Panc1 (cell line): ENCODE measurements at regions not wholly inside any gene's neighbourhood (a gene's known extent, or its start where the extent isn't known, plus 50 kb on each side); places are given as distances from the start of the nearest gene placed in this dataset.

ENCODE experiments used
- ATAC-seq: fragments of 200-7000 bp; cut with Tn5 transposase; 2 replicates; pipeline ENCODE4 v1.9.1; 2020; ENCODE audit warnings: mild to moderate bottlenecking, moderate library complexity
- BruUV-seq: library from RNA; stranded (reverse); fragments of 400-500 nt; replicated peaks from 2 replicates; lab custom pipeline; 2021; lab: Mats Ljungman, UMichigan
- CTCF ChIA-PET: fragments of 300-600 bp; sonication (Branson Sonifier 250); formaldehyde crosslinking; loops from one replicate; lab custom pipeline; 2022; ENCODE audit warnings: antibody characterized with exemption; lab: Charles Lee
- POLR2A ChIA-PET: fragments of 300-600 bp; sonication (Branson Sonifier 250); formaldehyde crosslinking; loops from one replicate; lab custom pipeline; 2022; ENCODE audit warnings: antibody characterized with exemption; lab: Charles Lee
- DNase-seq: peaks from one replicate; pipeline ENCODE4 v3.0.0-alpha.2; 2010; ENCODE audit warnings: low read depth, low spot score
- H3K27ac ChIP-seq: 2 replicates; pipeline ENCODE4 v1.5.1; 2011; ENCODE audit warnings: mild to moderate bottlenecking, low read length, inconsistent platforms
- H3K27me3 ChIP-seq: fragments of 200-500 bp; sonication (Bioruptor generic); 2 replicates; pipeline ENCODE4 v1.6.0; 2014; ENCODE audit warnings: low read length, inconsistent platforms; ENCODE audit not compliant: control insufficient read depth, insufficient read depth
- H3K36me3 ChIP-seq: fragments of 200-500 bp; sonication (Bioruptor generic); 2 replicates; pipeline ENCODE4 v1.5.1; 2014; ENCODE audit warnings: inconsistent platforms, mild to moderate bottlenecking, low read length, moderate library complexity; ENCODE audit not compliant: control insufficient read depth, insufficient read depth
- H3K4me1 ChIP-seq: 2 replicates; pipeline ENCODE4 v1.5.1; 2011; ENCODE audit warnings: inconsistent platforms, mild to moderate bottlenecking, low read length, moderate library complexity; ENCODE audit not compliant: control insufficient read depth, insufficient read depth
- H3K4me3 ChIP-seq, 2 experiments: 2 replicates each; pipeline ENCODE4 v1.5.1; 2011 to 2012; ENCODE audit warnings: low read depth in 2 of 2, low read length in 2 of 2, mild to moderate bottlenecking in 2 of 2, inconsistent platforms in 1 of 2, moderate library complexity in 1 of 2
- H3K9me3 ChIP-seq: fragments of 200-500 bp; sonication (Bioruptor generic); 2 replicates; pipeline ENCODE4 v1.5.1; 2014; ENCODE audit warnings: low read depth, mild to moderate bottlenecking, inconsistent platforms, low read length, moderate library complexity; ENCODE audit not compliant: control insufficient read depth, insufficient read depth
- POLR2AphosphoS5 ChIP-seq: IDR thresholded peaks from 2 replicates; pipeline ENCODE4 v1.6.1; 2012; ENCODE audit warnings: mild to moderate bottlenecking, low read depth, low read length, moderate library complexity
- SIN3A ChIP-seq: IDR thresholded peaks from 2 replicates; pipeline ENCODE4 v1.6.1; 2012; ENCODE audit warnings: low read depth, mild to moderate bottlenecking, low read length, moderate library complexity, borderline replicate concordance; ENCODE audit not compliant: insufficient read depth
- TCF7L2 ChIP-seq: IDR thresholded peaks from 2 replicates; pipeline ENCODE4 v1.6.1; 2011; ENCODE audit warnings: mild to moderate bottlenecking, low read depth, low read length, inconsistent platforms
- in situ Hi-C: cut with HindIII; loops from 2 replicates; pipeline ENCODE4 v1.10.0; 2016; ENCODE audit warnings: low sequenced_read_pairs, low pct_unique_long_range_greater_than_20kb
- intact Hi-C: fragments of 100-400 bp; cut with micrococcal nuclease; formaldehyde crosslinking; loops from one replicate; pipeline ENCODE4 v1.10.0; 2022; ENCODE audit not compliant: unreplicated experiment
- TF ChIP-seq, protein P1 (sequence below): fragments of 450-650 bp; IDR thresholded peaks from 2 replicates; pipeline ENCODE4 v1.5.1; 2017; ENCODE audit warnings: mild to moderate bottlenecking
- TF ChIP-seq, protein P2 (sequence below), 2 experiments: IDR thresholded peaks; 2 replicates each; pipeline ENCODE4 v1.6.1; 2011 to 2012; ENCODE audit warnings: low read depth in 2 of 2, control low read depth in 1 of 2, low read length in 1 of 2, mild to moderate bottlenecking in 1 of 2, moderate library complexity in 1 of 2; ENCODE audit not compliant: insufficient read depth in 1 of 2

- intact Hi-C loops (no loop called here), in situ Hi-C loops (no loop called here)
- H3K27ac ChIP-seq, result no peak overlapping the region
- H3K27me3 ChIP-seq, result no peaks in the 10 kb centered on the region
- DNase-seq, result no peak
- POLR2A ChIA-PET, result no interaction called here
- no peak for ATAC-seq
- CTCF ChIA-PET, result no interaction called here
- no peaks in the 10 kb centered on the region for H3K9me3 ChIP-seq
- no peak for TF ChIP-seq POLR2AphosphoS5
- no peak for TF ChIP-seq SIN3A
- TF ChIP-seq, protein P1, sequence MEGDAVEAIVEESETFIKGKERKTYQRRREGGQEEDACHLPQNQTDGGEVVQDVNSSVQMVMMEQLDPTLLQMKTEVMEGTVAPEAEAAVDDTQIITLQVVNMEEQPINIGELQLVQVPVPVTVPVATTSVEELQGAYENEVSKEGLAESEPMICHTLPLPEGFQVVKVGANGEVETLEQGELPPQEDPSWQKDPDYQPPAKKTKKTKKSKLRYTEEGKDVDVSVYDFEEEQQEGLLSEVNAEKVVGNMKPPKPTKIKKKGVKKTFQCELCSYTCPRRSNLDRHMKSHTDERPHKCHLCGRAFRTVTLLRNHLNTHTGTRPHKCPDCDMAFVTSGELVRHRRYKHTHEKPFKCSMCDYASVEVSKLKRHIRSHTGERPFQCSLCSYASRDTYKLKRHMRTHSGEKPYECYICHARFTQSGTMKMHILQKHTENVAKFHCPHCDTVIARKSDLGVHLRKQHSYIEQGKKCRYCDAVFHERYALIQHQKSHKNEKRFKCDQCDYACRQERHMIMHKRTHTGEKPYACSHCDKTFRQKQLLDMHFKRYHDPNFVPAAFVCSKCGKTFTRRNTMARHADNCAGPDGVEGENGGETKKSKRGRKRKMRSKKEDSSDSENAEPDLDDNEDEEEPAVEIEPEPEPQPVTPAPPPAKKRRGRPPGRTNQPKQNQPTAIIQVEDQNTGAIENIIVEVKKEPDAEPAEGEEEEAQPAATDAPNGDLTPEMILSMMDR, result no peak
- H3K4me3 ChIP-seq, result no peak overlapping the region
- no peaks in the 10 kb centered on the region for H3K4me1 ChIP-seq
- no TSS peak for BruUV-seq
- no peaks in the 10 kb centered on the region for H3K36me3 ChIP-seq
Measured at GRCh38 chr5:17014686-17015085, 78.6 kb upstream of the MYO10 start.

DNA sequence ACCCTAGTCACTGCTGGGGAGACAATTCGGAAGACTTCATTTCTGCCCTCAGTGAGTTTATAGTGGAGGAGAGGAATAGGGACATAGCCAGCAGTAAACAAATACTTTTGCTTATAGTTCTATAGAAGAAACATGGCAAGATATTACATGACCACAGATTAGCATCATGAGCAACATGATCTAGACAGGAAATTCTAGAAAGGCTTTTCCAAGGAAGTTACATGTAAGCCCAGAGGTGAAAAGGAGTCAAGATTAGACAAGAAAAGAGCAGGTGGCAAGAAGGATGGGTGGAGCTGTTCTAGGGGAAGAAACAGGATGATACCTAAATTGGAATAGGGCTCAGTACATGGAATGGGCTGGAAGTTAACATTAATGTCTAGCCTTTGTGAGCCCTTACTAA is 82.8 kb upstream of the MYO10 start:
- intact Hi-C loops, result no loop called here
- Histone ChIP-seq H3K27ac (no peak overlapping the region), H3K27me3 (no peaks in the 10 kb centered on the region), H3K36me3 (no peaks in the 10 kb centered on the region), H3K4me1 (peaks cover 13% of the 10 kb centered on the region; the same call in 1 of the 2 replicates), H3K9me3 (no peaks in the 10 kb centered on the region), H3K4me3 (no peak overlapping the region)
- no TSS peak for BruUV-seq
- POLR2A ChIA-PET, result no interaction called here
- CTCF ChIA-PET, result interaction anchor here (0.6 kb wide), 1 partner anchor 186 kb away, joined by 3 read pairs; no protein-coding TSS in a partner anchor
- no peak for TF ChIP-seq TCF7L2
- TF ChIP-seq, protein P1, result no peak
- TF ChIP-seq, protein P2, sequence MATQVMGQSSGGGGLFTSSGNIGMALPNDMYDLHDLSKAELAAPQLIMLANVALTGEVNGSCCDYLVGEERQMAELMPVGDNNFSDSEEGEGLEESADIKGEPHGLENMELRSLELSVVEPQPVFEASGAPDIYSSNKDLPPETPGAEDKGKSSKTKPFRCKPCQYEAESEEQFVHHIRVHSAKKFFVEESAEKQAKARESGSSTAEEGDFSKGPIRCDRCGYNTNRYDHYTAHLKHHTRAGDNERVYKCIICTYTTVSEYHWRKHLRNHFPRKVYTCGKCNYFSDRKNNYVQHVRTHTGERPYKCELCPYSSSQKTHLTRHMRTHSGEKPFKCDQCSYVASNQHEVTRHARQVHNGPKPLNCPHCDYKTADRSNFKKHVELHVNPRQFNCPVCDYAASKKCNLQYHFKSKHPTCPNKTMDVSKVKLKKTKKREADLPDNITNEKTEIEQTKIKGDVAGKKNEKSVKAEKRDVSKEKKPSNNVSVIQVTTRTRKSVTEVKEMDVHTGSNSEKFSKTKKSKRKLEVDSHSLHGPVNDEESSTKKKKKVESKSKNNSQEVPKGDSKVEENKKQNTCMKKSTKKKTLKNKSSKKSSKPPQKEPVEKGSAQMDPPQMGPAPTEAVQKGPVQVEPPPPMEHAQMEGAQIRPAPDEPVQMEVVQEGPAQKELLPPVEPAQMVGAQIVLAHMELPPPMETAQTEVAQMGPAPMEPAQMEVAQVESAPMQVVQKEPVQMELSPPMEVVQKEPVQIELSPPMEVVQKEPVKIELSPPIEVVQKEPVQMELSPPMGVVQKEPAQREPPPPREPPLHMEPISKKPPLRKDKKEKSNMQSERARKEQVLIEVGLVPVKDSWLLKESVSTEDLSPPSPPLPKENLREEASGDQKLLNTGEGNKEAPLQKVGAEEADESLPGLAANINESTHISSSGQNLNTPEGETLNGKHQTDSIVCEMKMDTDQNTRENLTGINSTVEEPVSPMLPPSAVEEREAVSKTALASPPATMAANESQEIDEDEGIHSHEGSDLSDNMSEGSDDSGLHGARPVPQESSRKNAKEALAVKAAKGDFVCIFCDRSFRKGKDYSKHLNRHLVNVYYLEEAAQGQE (IDR thresholded peaks at IDR 0.05; ENCODE audit: insufficient read depth in 1 of 2, low read depth in 2 of 2, low read length in 1 of 2), result no peak
- TF ChIP-seq POLR2AphosphoS5, result no peak
- TF ChIP-seq SIN3A, result no peak
- DNase-seq, result no peak
- ATAC-seq, result no peak
- in situ Hi-C loops, result no loop called here
